HUES64 (cell line): ENCODE measurements at regions not wholly inside any gene's neighbourhood (a gene's known extent, or its start where the extent isn't known, plus 50 kb on each side); places are given as distances from the start of the nearest gene placed in this dataset.
"Not testable (repeated sequence)": the region's sequence is repeated elsewhere in the genome, so short reads cannot be mapped to it uniquely, and the experiment has no call there.

Source experiments
- H3K27ac ChIP-seq: 2 replicates; pipeline ENCODE4 v1.7.0; 2013; ENCODE audit warnings: low read depth, low read length, inconsistent platforms
- H3K27me3 ChIP-seq: 2 replicates; pipeline ENCODE4 v1.6.1; 2013; ENCODE audit warnings: mild to moderate bottlenecking, low read length; ENCODE audit not compliant: insufficient read depth
- H3K36me3 ChIP-seq: 2 replicates; pipeline ENCODE4 v1.6.1; 2013; ENCODE audit warnings: mild to moderate bottlenecking, low read length; ENCODE audit not compliant: insufficient read depth
- H3K4me1 ChIP-seq: 2 replicates; pipeline ENCODE4 v1.6.1; 2013; ENCODE audit warnings: mild to moderate bottlenecking, low read length, moderate library complexity; ENCODE audit not compliant: insufficient read depth
- H3K4me3 ChIP-seq: 2 replicates; pipeline ENCODE4 v1.5.1; 2013; ENCODE audit warnings: mild to moderate bottlenecking, low read length, moderate library complexity
- H3K9ac ChIP-seq: 2 replicates; pipeline ENCODE4 v1.6.1; 2013; ENCODE audit warnings: mild to moderate bottlenecking, low read depth, low read length
- H3K9me3 ChIP-seq: 2 replicates; pipeline ENCODE4 v1.6.1; 2013; ENCODE audit warnings: low read depth, low read length; ENCODE audit not compliant: insufficient read depth
- WGBS: fragments of 150-250, 120-280 bp; methylation state at CpG from one replicate; pipeline ENCODE4 v1.1.7; 2013; ENCODE audit warnings: missing lambda C conversion rate; 5-methylcytosine and 5-hydroxymethylcytosine counted together

- H3K4me3 ChIP-seq = no peak overlapping the region
- H3K36me3 ChIP-seq = no peaks in the 10 kb centered on the region
- no peaks in the 10 kb centered on the region for H3K27me3 ChIP-seq
- WGBS = 92% methylated on average over 3 of the region's 3 CpGs
- H3K9ac ChIP-seq = no peak overlapping the region
- no peaks in the 10 kb centered on the region for H3K4me1 ChIP-seq
- H3K9me3 ChIP-seq = no peaks in the 10 kb centered on the region
- H3K27ac ChIP-seq = no peak overlapping the region
Observed at GRCh38 chr3:164752812-164753211, 325.5 kb downstream of the SI start.

GRCh38 chr3:164748626-164749025 is 329.7 kb downstream of the SI start:
- Histone ChIP-seq H3K27ac (no peak overlapping the region), H3K4me3 (no peak overlapping the region), H3K27me3 (no peaks in the 10 kb centered on the region), H3K9me3 (no peaks in the 10 kb centered on the region), H3K4me1 (no peaks in the 10 kb centered on the region), H3K36me3 (no peaks in the 10 kb centered on the region), H3K9ac (no peak overlapping the region)

GRCh38 chr3:164741869-164742268 is 336.4 kb downstream of the SI start:
- H3K9ac ChIP-seq = no peak overlapping the region
- no peaks in the 10 kb centered on the region for H3K27me3 ChIP-seq
- no peak overlapping the region for H3K4me3 ChIP-seq
- no peaks in the 10 kb centered on the region for H3K36me3 ChIP-seq
- H3K9me3 ChIP-seq = no peaks in the 10 kb centered on the region
- 94% methylated on average over 5 of the region's 6 CpGs for WGBS
- H3K27ac ChIP-seq = no peak overlapping the region
- H3K4me1 ChIP-seq = peaks cover 5% of the 10 kb centered on the region; the same call in 1 of the 2 replicates

GRCh38 chr3:164737174-164737573 is 341.1 kb downstream of the SI start:
- no peak overlapping the region for H3K27ac ChIP-seq
- H3K9me3 ChIP-seq = no peaks in the 10 kb centered on the region
- H3K4me3 ChIP-seq = no peak overlapping the region
- peaks cover 6% of the 10 kb centered on the region for H3K4me1 ChIP-seq
- WGBS = 74% methylated on average over 1 of the region's 1 CpG
- H3K9ac ChIP-seq = no peak overlapping the region
- H3K27me3 ChIP-seq = no peaks in the 10 kb centered on the region
- H3K36me3 ChIP-seq = no peaks in the 10 kb centered on the region

- H3K4me1 ChIP-seq = peaks cover 4% of the 10 kb centered on the region
- no peaks in the 10 kb centered on the region for H3K9me3 ChIP-seq
- WGBS = 100% methylated on average over 1 of the region's 1 CpG
- H3K9ac ChIP-seq = no peak overlapping the region
- no peak overlapping the region for H3K27ac ChIP-seq
- H3K36me3 ChIP-seq = no peaks in the 10 kb centered on the region
- H3K27me3 ChIP-seq = no peaks in the 10 kb centered on the region
- no peak overlapping the region for H3K4me3 ChIP-seq
Observed at GRCh38 chr3:164732166-164732565, 346.1 kb downstream of the SI start.

GRCh38 chr3:164730815-164731360 is 347.4 kb downstream of the SI start:
- H3K9ac ChIP-seq = no peak overlapping the region
- WGBS = 73% methylated on average over 6 of the region's 6 CpGs

GRCh38 chr3:164723396-164723795 is 354.9 kb downstream of the SI start:
- H3K27ac ChIP-seq = no peak overlapping the region
- no peak overlapping the region for H3K4me3 ChIP-seq
- no peaks in the 10 kb centered on the region for H3K9me3 ChIP-seq
- 89% methylated on average over 4 of the region's 4 CpGs for WGBS
- H3K27me3 ChIP-seq = no peaks in the 10 kb centered on the region
- H3K4me1 ChIP-seq = no peaks in the 10 kb centered on the region
- no peak overlapping the region for H3K9ac ChIP-seq
- no peaks in the 10 kb centered on the region for H3K36me3 ChIP-seq

More at GRCh38 chr3:164730815-164731360, 347.4 kb downstream of the SI start:
- Histone ChIP-seq H3K27me3 (no peaks in the 10 kb centered on the region), H3K9me3 (no peaks in the 10 kb centered on the region), H3K4me1 (no peaks in the 10 kb centered on the region; the same call in 1 of the 2 replicates), H3K4me3 (no peak overlapping the region), H3K36me3 (no peaks in the 10 kb centered on the region), H3K27ac (no peak overlapping the region)

- H3K27me3 ChIP-seq, H3K27ac ChIP-seq, H3K36me3 ChIP-seq, H3K9ac ChIP-seq, H3K9me3 ChIP-seq, H3K4me1 ChIP-seq, H3K4me3 ChIP-seq: not testable (repeated sequence)
- WGBS = 92% methylated on average over 13 of the region's 13 CpGs
Observed at GRCh38 chr3:164702808-164703207, 375.5 kb downstream of the SI start.

GRCh38 chr3:164687902-164688301 is 390.4 kb downstream of the SI start:
- no peak overlapping the region for H3K27ac ChIP-seq
- H3K36me3 ChIP-seq = no peaks in the 10 kb centered on the region
- H3K4me3 ChIP-seq = no peak overlapping the region
- H3K9me3 ChIP-seq = no peaks in the 10 kb centered on the region
- H3K9ac ChIP-seq = no peak overlapping the region
- no peaks in the 10 kb centered on the region for H3K27me3 ChIP-seq
- WGBS = 92% methylated on average over 1 of the region's 1 CpG
- no peaks in the 10 kb centered on the region for H3K4me1 ChIP-seq

GRCh38 chr3:164687211-164687610 is 391.1 kb downstream of the SI start:
- Histone ChIP-seq H3K27me3 (no peaks in the 10 kb centered on the region), H3K36me3 (no peaks in the 10 kb centered on the region), H3K9me3 (no peaks in the 10 kb centered on the region), H3K27ac (no peak overlapping the region), H3K4me3 (no peak overlapping the region), H3K4me1 (no peaks in the 10 kb centered on the region), H3K9ac (no peak overlapping the region)
- 94% methylated on average over 3 of the region's 3 CpGs for WGBS

GRCh38 chr3:164683489-164683888 is 394.8 kb downstream of the SI start:
- 93% methylated on average over 2 of the region's 3 CpGs for WGBS
- H3K4me1 ChIP-seq = no peaks in the 10 kb centered on the region

GRCh38 chr3:164679245-164679644 is 399.1 kb downstream of the SI start:
- no peaks in the 10 kb centered on the region for H3K4me1 ChIP-seq
- no peak overlapping the region for H3K27ac ChIP-seq
- 93% methylated on average over 1 of the region's 1 CpG for WGBS
- H3K9ac ChIP-seq = no peak overlapping the region
- no peaks in the 10 kb centered on the region for H3K9me3 ChIP-seq
- H3K4me3 ChIP-seq = no peak overlapping the region
- H3K36me3 ChIP-seq = no peaks in the 10 kb centered on the region
- no peaks in the 10 kb centered on the region for H3K27me3 ChIP-seq

More at GRCh38 chr3:164683489-164683888, 394.8 kb downstream of the SI start:
- Histone ChIP-seq H3K27me3 (no peaks in the 10 kb centered on the region), H3K4me3 (no peak overlapping the region), H3K9ac (no peak overlapping the region), H3K36me3 (no peaks in the 10 kb centered on the region), H3K9me3 (no peaks in the 10 kb centered on the region), H3K27ac (no peak overlapping the region)
